ENCODE measurements at regions not wholly inside any gene's neighbourhood (a gene's known extent, or its start where the extent isn't known, plus 50 kb on each side); places are given as distances from the start of the nearest gene placed in this dataset.

GRCh38 chr1:104718752-104719151 lies 969.1 kb downstream of the AMY1C start:
- TF ChIP-seq CTCF (IDR thresholded peaks at IDR 0.05 in 4 of 5, conservative IDR thresholded peaks at IDR 0.05 in 1 of 5), result no peak
- no peak for TF ChIP-seq POLR2A (IDR thresholded peaks at IDR 0.05)
